CD14-positive monocyte (primary cell): ENCODE measurements at regions not wholly inside any gene's neighbourhood (a gene's known extent, or its start where the extent isn't known, plus 50 kb on each side); places are given as distances from the start of the nearest gene placed in this dataset.

Source experiments
- DNase-seq, 3 donors: peaks; one replicate each; pipeline ENCODE4 v3.0.0-alpha.2; 2011 to 2022
- H2AFZ ChIP-seq: 2 replicates; pipeline ENCODE4 v1.6.0; 2012; ENCODE audit warnings: mild to moderate bottlenecking, low read depth, low read length, inconsistent platforms; ENCODE audit not compliant: insufficient read depth, poor library complexity, severe bottlenecking
- H3K27ac ChIP-seq, 2 donors: 1 replicate in 1 of 2; 2 replicates in 1 of 2; pipeline ENCODE4 v1.5.1; 2012 to 2013; ENCODE audit warnings: low read length in 2 of 2, control low read depth in 1 of 2, inconsistent platforms in 1 of 2, low read depth in 1 of 2, mild to moderate bottlenecking in 1 of 2
- H3K27me3 ChIP-seq, 2 donors: one replicate each; pipeline versions ENCODE4 v1.6.0 to v1.6.1; 2011 to 2013; ENCODE audit warnings: low read length in 2 of 2; ENCODE audit not compliant: control insufficient read depth in 2 of 2, insufficient read depth in 2 of 2
- H3K36me3 ChIP-seq, 2 donors: replicated peaks in 1 of 2; 1 replicate in 1 of 2; 2 replicates in 1 of 2; pipeline versions ENCODE4 v1.5.1 to v1.6.1; 2012 to 2013; ENCODE audit warnings: low read length in 2 of 2, control low read depth in 1 of 2, inconsistent platforms in 1 of 2, mild to moderate bottlenecking in 1 of 2; ENCODE audit not compliant: insufficient read depth in 2 of 2, control insufficient read depth in 1 of 2
- H3K4me1 ChIP-seq, 2 donors: 1 replicate in 1 of 2; 2 replicates in 1 of 2; pipeline versions ENCODE4 v1.5.1 to v1.6.1; 2012 to 2013; ENCODE audit warnings: low read length in 2 of 2, control low read depth in 1 of 2, inconsistent platforms in 1 of 2, mild to moderate bottlenecking in 1 of 2, moderate library complexity in 1 of 2; ENCODE audit not compliant: insufficient read depth in 2 of 2, control insufficient read depth in 1 of 2
- H3K4me2 ChIP-seq: replicated peaks from 2 replicates; pipeline ENCODE3; 2012; ENCODE audit warnings: low read length, moderate library complexity, mild to moderate bottlenecking; ENCODE audit not compliant: poor library complexity, severe bottlenecking; ENCODE audit errors: extremely low read depth
- H3K4me3 ChIP-seq, 3 experiments: fragments of 200-600 bp in 1 of 3; sonication (generic) in 1 of 3; replicated peaks in 1 of 3; 1 replicate in 2 of 3; 2 replicates in 1 of 3; pipeline ENCODE4 v1.5.1; 2011 to 2013; ENCODE audit warnings: low read length in 3 of 3, mild to moderate bottlenecking in 3 of 3, control low read depth in 2 of 3, low read depth in 2 of 3, inconsistent platforms in 1 of 3, moderate library complexity in 1 of 3
- H3K79me2 ChIP-seq: 2 replicates; pipeline ENCODE4 v1.6.0; 2012; ENCODE audit warnings: mild to moderate bottlenecking, control low read depth, inconsistent platforms, low read length, moderate library complexity; ENCODE audit not compliant: insufficient read depth
- H3K9ac ChIP-seq: 2 replicates; pipeline ENCODE4 v1.6.0; 2017; ENCODE audit warnings: low read length, mild to moderate bottlenecking; ENCODE audit not compliant: insufficient read depth, poor library complexity, severe bottlenecking
- H3K9me3 ChIP-seq, 2 donors: replicated peaks in 1 of 2; 1 replicate in 1 of 2; 2 replicates in 1 of 2; pipeline versions ENCODE4 v1.5.1 to v1.6.1; 2012 to 2013; ENCODE audit warnings: low read length in 2 of 2, control low read depth in 1 of 2; ENCODE audit not compliant: control insufficient read depth in 1 of 2, insufficient read depth in 1 of 2
- H4K20me1 ChIP-seq: 2 replicates; pipeline ENCODE4 v1.6.0; 2012; ENCODE audit warnings: mild to moderate bottlenecking, low read length, control low read depth, moderate library complexity; ENCODE audit not compliant: insufficient read depth
- H3K27ac Mint-ChIP-seq, 7 donors: one replicate each; pipeline ENCODE4 v1.8.0; 2020; ENCODE audit warnings: mild to moderate bottlenecking in 7 of 7, mixed read lengths in 7 of 7, moderate library complexity in 6 of 7, inconsistent platforms in 2 of 7
- H3K27me3 Mint-ChIP-seq, 3 donors: one replicate each; pipeline ENCODE4 v1.8.0; 2021 to 2022; ENCODE audit warnings: low read depth in 3 of 3, mild to moderate bottlenecking in 3 of 3, mixed read lengths in 3 of 3, moderate library complexity in 3 of 3, inconsistent platforms in 1 of 3
- H3K36me3 Mint-ChIP-seq, 2 donors: one replicate each; pipeline ENCODE4 v1.8.0; 2020; ENCODE audit warnings: mixed read lengths in 2 of 2, inconsistent platforms in 1 of 2, mild to moderate bottlenecking in 1 of 2
- H3K4me1 Mint-ChIP-seq: one replicate; pipeline ENCODE4 v1.8.0; 2020; ENCODE audit warnings: mild to moderate bottlenecking, mixed read lengths
- H3K4me3 Mint-ChIP-seq, 2 donors: one replicate each; pipeline ENCODE4 v1.8.0; 2020; ENCODE audit warnings: mild to moderate bottlenecking in 2 of 2, mixed read lengths in 2 of 2, moderate library complexity in 1 of 2
- H3K9me3 Mint-ChIP-seq, 7 donors: one replicate each; pipeline ENCODE4 v1.8.0; 2020 to 2022; ENCODE audit warnings: mixed read lengths in 7 of 7, mild to moderate bottlenecking in 6 of 7, moderate library complexity in 6 of 7, inconsistent platforms in 2 of 7
- CTCF ChIP-seq: fragments of 200-600 bp; IDR thresholded peaks from one replicate; pipeline ENCODE4 v1.8.0; 2022; ENCODE audit warnings: antibody characterized with exemption, mild to moderate bottlenecking
- WGBS: methylation state at CpG from one replicate; pipeline ENCODE4 v1.1.5; 2013; ENCODE audit warnings: missing lambda C conversion rate; ENCODE audit not compliant: insufficient coverage; 5-methylcytosine and 5-hydroxymethylcytosine counted together
- intact Hi-C, 2 donors: fragments of 100-400 bp; cut with micrococcal nuclease; formaldehyde crosslinking; loops; one replicate each; pipeline versions ENCODE4 v1.15.0 to v1.15.1; 2023

DNA sequence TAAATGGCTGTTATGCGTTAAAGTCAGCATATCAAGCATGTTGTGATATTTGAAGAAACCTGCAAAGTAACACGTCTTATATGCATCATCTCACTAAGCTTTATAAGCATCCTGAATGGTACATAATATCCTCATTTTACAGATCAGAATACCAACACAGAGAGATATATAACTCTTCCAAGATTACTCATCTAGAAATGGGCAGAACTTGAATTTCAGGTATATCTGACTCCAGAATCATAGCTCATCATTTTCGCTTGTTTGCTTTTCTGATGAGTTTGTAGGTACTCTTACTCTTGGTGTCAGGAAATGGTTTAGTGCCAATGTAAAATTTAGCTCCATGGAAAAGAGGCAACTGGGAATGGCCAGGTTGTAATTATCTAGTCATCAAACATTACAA lies 232.3 kb upstream of the ANKH start:
- no peak for DNase-seq
- Histone ChIP-seq H3K4me3 (no peak overlapping the region), H3K36me3 (no peaks in the 10 kb centered on the region), H3K79me2 (no peaks in the 10 kb centered on the region), H3K9ac (no peak overlapping the region), H3K27me3 (no peaks in the 10 kb centered on the region), H3K27ac (no peak overlapping the region), H3K9me3 (no peaks in the 10 kb centered on the region), H3K4me2 (no peak overlapping the region), H4K20me1 (no peaks in the 10 kb centered on the region), H3K4me1 (no peaks in the 10 kb centered on the region), H2AFZ (no peak overlapping the region)
- Mint-ChIP-seq H3K36me3 (no peaks in the 10 kb centered on the region), H3K4me1 (no peaks in the 10 kb centered on the region), H3K4me3 (no peak overlapping the region), H3K27ac (no peak overlapping the region), H3K9me3 (peaks cover 0 to 3% (median 0%) of the 10 kb centered on the region in 7 donors), H3K27me3 (peaks cover 0 to 3% (median 3%) of the 10 kb centered on the region in 3 donors)
- WGBS, result 100% methylated on average over 1 of the region's 3 CpGs
- intact Hi-C loops, result no loop called here
- TF ChIP-seq CTCF, result no peak

DNA sequence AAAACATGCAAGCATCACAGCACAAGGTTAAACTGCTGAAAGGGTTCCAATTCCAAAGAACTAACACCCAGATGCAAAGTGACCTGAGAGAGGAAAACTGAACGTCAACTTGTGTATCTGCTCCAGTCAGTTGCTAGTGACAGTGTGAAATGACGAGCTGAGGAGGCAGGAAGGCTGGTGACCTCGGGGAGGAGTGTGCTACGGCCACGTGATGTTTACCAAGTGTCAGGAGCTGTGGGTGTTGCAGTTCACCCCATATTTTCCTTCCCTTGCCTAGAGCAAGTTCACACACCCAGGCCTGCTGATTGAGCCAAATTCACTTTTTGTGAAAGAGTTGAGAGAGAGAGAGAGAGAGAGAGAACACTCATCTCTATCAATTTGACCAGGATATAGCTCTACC lies 231.6 kb upstream of the ANKH start:
- peaks cover 0 to 2% (median 0%) of the 10 kb centered on the region in 7 donors for H3K9me3 Mint-ChIP-seq
- Histone ChIP-seq H3K4me3 (no peak overlapping the region), H3K79me2 (no peaks in the 10 kb centered on the region), H3K36me3 (no peaks in the 10 kb centered on the region), H4K20me1 (no peaks in the 10 kb centered on the region), H3K27ac (no peak overlapping the region), H3K9me3 (no peaks in the 10 kb centered on the region), H3K4me2 (no peak overlapping the region), H3K4me1 (no peaks in the 10 kb centered on the region), H3K9ac (no peak overlapping the region), H3K27me3 (no peaks in the 10 kb centered on the region), H2AFZ (no peak overlapping the region)
- WGBS, result 14% methylated on average over 2 of the region's 5 CpGs
- DNase-seq, result no peak
- H3K27ac Mint-ChIP-seq, result no peak overlapping the region
- no peaks in the 10 kb centered on the region for H3K4me1 Mint-ChIP-seq
- no peak for TF ChIP-seq CTCF
- intact Hi-C loops, result no loop called here
- H3K27me3 Mint-ChIP-seq, result peaks cover 0 to 3% (median 3%) of the 10 kb centered on the region in 3 donors
- no peaks in the 10 kb centered on the region for H3K36me3 Mint-ChIP-seq
- peak overlapping the region in 1 of 2 donors; percentile 33 for H3K4me3 Mint-ChIP-seq
